Keratinocyte (primary cell): ENCODE measurements at regions not wholly inside any gene's neighbourhood (a gene's known extent, or its start where the extent isn't known, plus 50 kb on each side); places are given as distances from the start of the nearest gene placed in this dataset.

Experiments used
- DNase-seq: peaks from one replicate; pipeline ENCODE4 v3.0.0-alpha.2; 2011; ENCODE audit warnings: low read depth, missing footprints, low spot score
- FAIRE-seq: peaks from 2 replicates; lab custom pipeline; 2011; peaks lifted over from hg19 to GRCh38; lab: Jason Lieb, UNC
- H2AFZ ChIP-seq: 2 replicates; pipeline ENCODE4 v1.6.0; 2012; ENCODE audit warnings: low read length, control low read depth, inconsistent platforms; ENCODE audit not compliant: control insufficient read depth
- H3K27ac ChIP-seq: 2 replicates; pipeline ENCODE4 v1.5.1; 2011; ENCODE audit warnings: low read length; ENCODE audit not compliant: control insufficient read depth, insufficient read depth
- H3K27me3 ChIP-seq: 3 replicates; pipeline ENCODE4 v1.6.0; 2011; ENCODE audit warnings: low read length; ENCODE audit not compliant: control insufficient read depth, insufficient read depth; ENCODE audit errors: extremely low read depth
- H3K36me3 ChIP-seq, 2 experiments: 2 replicates in 1 of 2; 3 replicates in 1 of 2; pipeline ENCODE4 v1.5.1; 2011; ENCODE audit warnings: low read length in 2 of 2, mild to moderate bottlenecking in 1 of 2; ENCODE audit not compliant: control insufficient read depth in 2 of 2, insufficient read depth in 2 of 2; ENCODE audit errors: extremely low read depth in 1 of 2
- H3K4me1 ChIP-seq: 3 replicates; pipeline ENCODE4 v1.5.1; 2011; ENCODE audit warnings: low read length; ENCODE audit not compliant: control insufficient read depth, insufficient read depth; ENCODE audit errors: extremely low read depth
- H3K4me2 ChIP-seq: 3 replicates; pipeline ENCODE4 v1.6.0; 2011; ENCODE audit warnings: low read depth, low read length; ENCODE audit not compliant: control insufficient read depth, insufficient read depth; ENCODE audit errors: extremely low read depth
- H3K4me3 ChIP-seq, 3 experiments: fragments of 200-600 bp in 1 of 3; sonication (generic) in 1 of 3; 2 replicates in 2 of 3; 3 replicates in 1 of 3; pipeline ENCODE4 v1.5.1; 2011 to 2016; ENCODE audit warnings: low read length in 3 of 3, mild to moderate bottlenecking in 3 of 3, control low read depth in 2 of 3, inconsistent platforms in 1 of 3, low read depth in 1 of 3, mixed read lengths in 1 of 3, mixed run types in 1 of 3, moderate library complexity in 1 of 3; ENCODE audit not compliant: control insufficient read depth in 2 of 3, insufficient read depth in 2 of 3; ENCODE audit errors: extremely low read depth in 1 of 3
- H3K79me2 ChIP-seq: 2 replicates; pipeline ENCODE4 v1.6.0; 2012; ENCODE audit warnings: low read length; ENCODE audit not compliant: control insufficient read depth, insufficient read depth
- H3K9ac ChIP-seq: 3 replicates; pipeline ENCODE4 v1.6.0; 2011; ENCODE audit warnings: low read length; ENCODE audit not compliant: control insufficient read depth, insufficient read depth; ENCODE audit errors: extremely low read depth
- H3K9me1 ChIP-seq: 3 replicates; pipeline ENCODE4 v1.6.0; 2011; ENCODE audit warnings: low read length; ENCODE audit not compliant: control insufficient read depth, insufficient read depth; ENCODE audit errors: extremely low read depth
- H3K9me3 ChIP-seq: 2 replicates; pipeline ENCODE4 v1.5.1; 2012; ENCODE audit warnings: low read depth, low read length; ENCODE audit not compliant: control insufficient read depth
- H4K20me1 ChIP-seq: 3 replicates; pipeline ENCODE4 v1.6.0; 2011; ENCODE audit warnings: low read length; ENCODE audit not compliant: control insufficient read depth, insufficient read depth; ENCODE audit errors: extremely low read depth
- EZH2 ChIP-seq: IDR thresholded peaks from one replicate; pipeline ENCODE4 v1.6.1; 2012; ENCODE audit warnings: inconsistent platforms, mild to moderate bottlenecking, low read length, moderate library complexity
- dilution Hi-C: fragments of 300-500 bp; cut with MboI; formaldehyde crosslinking; loops from one replicate; pipeline ENCODE4 v1.7.0; 2020; ENCODE audit warnings: low sequenced_read_pairs; ENCODE audit not compliant: extremely low pct_ligation_motif_present
- TF ChIP-seq, protein P1 (sequence below), 3 experiments: IDR thresholded peaks in 1 of 3; conservative IDR thresholded peaks in 1 of 3; optimal IDR thresholded peaks in 1 of 3; 2 replicates in 2 of 3; 3 replicates in 1 of 3; pipeline versions ENCODE3 to v1.5.1; 2011; ENCODE audit warnings: low read length in 3 of 3, mild to moderate bottlenecking in 3 of 3, moderate library complexity in 2 of 3, control low read depth in 1 of 3, inconsistent platforms in 1 of 3; ENCODE audit not compliant: insufficient read depth in 2 of 3; ENCODE audit errors: extremely low read depth in 1 of 3

DNA sequence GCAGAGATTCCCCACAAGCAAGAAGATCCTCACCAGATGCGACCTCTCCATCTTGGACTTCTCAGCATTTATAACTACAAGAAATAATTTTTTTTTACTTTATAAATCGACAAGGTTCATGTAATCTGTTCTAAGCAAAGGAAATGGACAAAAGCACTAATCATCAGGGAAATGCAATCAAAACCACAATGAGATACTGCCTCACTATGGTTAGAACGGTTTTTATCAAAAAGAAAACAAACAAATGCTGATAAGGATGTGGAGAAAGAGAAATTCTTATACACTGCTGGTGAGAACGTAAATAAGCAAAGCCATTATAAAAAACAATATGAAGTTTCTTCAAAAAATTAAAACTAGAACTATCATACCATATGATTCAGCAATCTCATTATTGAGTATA is 1382.6 kb downstream of the ARAP2 start:
- H3K36me3 ChIP-seq: no peaks in the 10 kb centered on the region
- no peaks in the 10 kb centered on the region for H3K4me1 ChIP-seq
- no peaks in the 10 kb centered on the region for H3K9me3 ChIP-seq
- dilution Hi-C loops: no loop called here
- no peak overlapping the region for H2AFZ ChIP-seq
- FAIRE-seq (no peak), DNase-seq (no peak)
- TF ChIP-seq EZH2: no peak
- TF ChIP-seq, protein P1, sequence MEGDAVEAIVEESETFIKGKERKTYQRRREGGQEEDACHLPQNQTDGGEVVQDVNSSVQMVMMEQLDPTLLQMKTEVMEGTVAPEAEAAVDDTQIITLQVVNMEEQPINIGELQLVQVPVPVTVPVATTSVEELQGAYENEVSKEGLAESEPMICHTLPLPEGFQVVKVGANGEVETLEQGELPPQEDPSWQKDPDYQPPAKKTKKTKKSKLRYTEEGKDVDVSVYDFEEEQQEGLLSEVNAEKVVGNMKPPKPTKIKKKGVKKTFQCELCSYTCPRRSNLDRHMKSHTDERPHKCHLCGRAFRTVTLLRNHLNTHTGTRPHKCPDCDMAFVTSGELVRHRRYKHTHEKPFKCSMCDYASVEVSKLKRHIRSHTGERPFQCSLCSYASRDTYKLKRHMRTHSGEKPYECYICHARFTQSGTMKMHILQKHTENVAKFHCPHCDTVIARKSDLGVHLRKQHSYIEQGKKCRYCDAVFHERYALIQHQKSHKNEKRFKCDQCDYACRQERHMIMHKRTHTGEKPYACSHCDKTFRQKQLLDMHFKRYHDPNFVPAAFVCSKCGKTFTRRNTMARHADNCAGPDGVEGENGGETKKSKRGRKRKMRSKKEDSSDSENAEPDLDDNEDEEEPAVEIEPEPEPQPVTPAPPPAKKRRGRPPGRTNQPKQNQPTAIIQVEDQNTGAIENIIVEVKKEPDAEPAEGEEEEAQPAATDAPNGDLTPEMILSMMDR (optimal IDR thresholded peaks at IDR 0.05 in 1 of 3, IDR thresholded peaks at IDR 0.05 in 1 of 3, conservative IDR thresholded peaks at IDR 0.05 in 1 of 3; ENCODE audit: extremely low read depth in 1 of 3, insufficient read depth in 2 of 3, low read length in 3 of 3): no peak
- no peaks in the 10 kb centered on the region for H3K9me1 ChIP-seq
- H4K20me1 ChIP-seq: no peaks in the 10 kb centered on the region
- H3K9ac ChIP-seq: no peak overlapping the region
- H3K27ac ChIP-seq: no peak overlapping the region
- H3K27me3 ChIP-seq: no peaks in the 10 kb centered on the region
- no peaks in the 10 kb centered on the region for H3K79me2 ChIP-seq
- no peak overlapping the region for H3K4me2 ChIP-seq
- no peak overlapping the region for H3K4me3 ChIP-seq

DNA sequence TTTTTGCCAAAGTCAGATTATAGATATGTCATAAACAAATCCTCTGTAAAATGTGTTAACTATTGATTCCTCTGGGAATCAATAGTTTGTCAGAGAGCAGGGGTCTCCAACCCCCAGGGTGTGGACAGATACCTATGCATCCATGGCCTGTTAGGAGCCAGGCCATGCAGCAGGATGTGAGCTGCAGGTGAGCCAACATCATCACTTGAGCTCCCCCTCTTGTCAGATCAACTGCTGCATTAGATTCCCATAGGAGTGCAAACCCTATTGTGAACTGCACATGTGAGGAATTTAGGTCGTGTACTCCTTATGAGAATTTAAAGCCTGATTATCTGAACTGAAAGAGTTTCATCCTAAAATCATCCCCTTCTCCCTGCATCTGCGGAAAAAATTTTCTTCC is 1365.4 kb downstream of the ARAP2 start:
- DNase-seq: no peak
- Histone ChIP-seq H3K36me3 (no peaks in the 10 kb centered on the region), H3K79me2 (no peaks in the 10 kb centered on the region), H3K4me1 (no peaks in the 10 kb centered on the region), H3K4me2 (no peak overlapping the region), H3K9me1 (no peaks in the 10 kb centered on the region), H3K9ac (no peak overlapping the region), H2AFZ (no peak overlapping the region), H3K4me3 (no peak overlapping the region), H3K27me3 (no peaks in the 10 kb centered on the region), H3K9me3 (no peaks in the 10 kb centered on the region), H3K27ac (no peak overlapping the region), H4K20me1 (no peaks in the 10 kb centered on the region)
- TF ChIP-seq, protein P1 (optimal IDR thresholded peaks at IDR 0.05 in 1 of 3, IDR thresholded peaks at IDR 0.05 in 1 of 3, conservative IDR thresholded peaks at IDR 0.05 in 1 of 3; ENCODE audit: extremely low read depth in 1 of 3, insufficient read depth in 2 of 3, low read length in 3 of 3): no peak
- TF ChIP-seq EZH2: no peak
- no peak for FAIRE-seq
- dilution Hi-C loops: no loop called here
